A549 (cell line): ENCODE measurements at regions not wholly inside any gene's neighbourhood (a gene's known extent, or its start where the extent isn't known, plus 50 kb on each side); places are given as distances from the start of the nearest gene placed in this dataset.

ENCODE experiments used
- ATAC-seq, 2 experiments: fragments of 200-7000 bp in 1 of 2; fragments of >200 bp in 1 of 2; cut with Nextera tagmentation in 1 of 2; cut with Tn5 transposase in 1 of 2; 3 replicates each; pipeline versions ENCODE4 v1.8.0 to v1.9.1; 2018 to 2020; ENCODE audit warnings: mild to moderate bottlenecking in 1 of 2, moderate library complexity in 1 of 2
- CTCF ChIA-PET: fragments of 300-600 bp; sonication (Branson Sonifier 250); formaldehyde crosslinking; extraction: SDS; loops from one replicate; lab custom pipeline; 2021; ENCODE audit warnings: antibody characterized with exemption, inconsistent platforms; lab: Yijun Ruan, JAX
- POLR2A ChIA-PET: fragments of 350-600 bp; formaldehyde crosslinking; extraction: SDS; loops from one replicate; lab custom pipeline; 2021; ENCODE audit warnings: antibody characterized with exemption, inconsistent platforms; lab: Yijun Ruan, JAX
- DNase-seq, 2 experiments: peaks; one replicate each; pipeline versions ENCODE4 v3.0.0 to v3.0.0-alpha.2; 2011 to 2016; ENCODE audit warnings: low read depth in 1 of 2, low spot score in 1 of 2
- FAIRE-seq: peaks from 2 replicates; lab custom pipeline; 2011; peaks lifted over from hg19 to GRCh38; lab: Jason Lieb, UNC
- H3K27ac ChIP-seq, 2 experiments: fragments of >200 bp; sonication (Bioruptor Twin); formaldehyde crosslinking; 3 replicates each; pipeline ENCODE4 v1.5.1; 2016 to 2017
- H3K4me1 ChIP-seq: fragments of >200 bp; sonication (Bioruptor Twin); formaldehyde crosslinking; 3 replicates; pipeline ENCODE4 v1.6.1; 2016
- H3K4me2 ChIP-seq: fragments of >200 bp; sonication (Bioruptor Twin); formaldehyde crosslinking; 3 replicates; pipeline ENCODE4 v1.6.1; 2016
- H3K4me3 ChIP-seq: fragments of >200 bp; sonication (Bioruptor Twin); formaldehyde crosslinking; 3 replicates; pipeline ENCODE4 v1.5.1; 2016
- H3K9me3 ChIP-seq: fragments of >200 bp; sonication (Bioruptor Twin); formaldehyde crosslinking; 3 replicates; pipeline ENCODE4 v1.6.1; 2016
- CBX8 ChIP-seq: fragments of 200-600 bp; sonication (generic); IDR thresholded peaks from 2 replicates; pipeline ENCODE4 v1.6.1; 2016
- CEBPB ChIP-seq, 2 experiments: fragments of >200 bp in 1 of 2; sonication (Bioruptor Twin) in 1 of 2; formaldehyde crosslinking in 1 of 2; IDR thresholded peaks; 2 replicates each; pipeline ENCODE4 v1.6.1; 2012 to 2016
- EHF ChIP-seq: fragments of 250-450 bp; sonication (Bioruptor Pico); IDR thresholded peaks from 2 replicates; pipeline ENCODE4 v1.5.0; 2020; ENCODE audit warnings: mild to moderate bottlenecking
- ELK1 ChIP-seq: fragments of 150-350 bp; IDR thresholded peaks from 2 replicates; pipeline ENCODE4 v1.6.1; 2014; ENCODE audit warnings: low read depth, mild to moderate bottlenecking, low read length
- EP300 ChIP-seq, 2 experiments: fragments of >200 bp; sonication (Bioruptor Twin); formaldehyde crosslinking; IDR thresholded peaks; 2 replicates in 1 of 2; 3 replicates in 1 of 2; pipeline ENCODE4 v1.6.1; 2016 to 2017
- FOSL2 ChIP-seq, 2 experiments: fragments of 450-650 bp in 1 of 2; fragments of >200 bp in 1 of 2; sonication (Bioruptor Twin) in 1 of 2; formaldehyde crosslinking; IDR thresholded peaks; 2 replicates each; pipeline versions ENCODE4 v1.5.0 to v1.6.1; 2016 to 2020; ENCODE audit warnings: mild to moderate bottlenecking in 1 of 2, moderate library complexity in 1 of 2
- GATA3 ChIP-seq: IDR thresholded peaks from 2 replicates; pipeline ENCODE4 v1.6.1; 2012; ENCODE audit warnings: borderline replicate concordance
- HES2 ChIP-seq: fragments of >200 bp; sonication (Bioruptor Twin); formaldehyde crosslinking; IDR thresholded peaks from 2 replicates; pipeline ENCODE4 v1.6.1; 2016
- HMGXB4 ChIP-seq: fragments of 250-450 bp; sonication (Bioruptor Pico); IDR thresholded peaks from 2 replicates; pipeline ENCODE4 v1.5.0; 2021; ENCODE audit warnings: mild to moderate bottlenecking, moderate library complexity, borderline replicate concordance
- JUN ChIP-seq, 2 experiments: fragments of >200 bp; sonication (Bioruptor Twin); formaldehyde crosslinking; IDR thresholded peaks; 2 replicates in 1 of 2; 3 replicates in 1 of 2; pipeline ENCODE4 v1.6.1; 2016 to 2017
- JUNB ChIP-seq: fragments of >200 bp; sonication (Bioruptor Twin); formaldehyde crosslinking; IDR thresholded peaks from 2 replicates; pipeline ENCODE4 v1.6.1; 2016
- MAX ChIP-seq: IDR thresholded peaks from 2 replicates; pipeline ENCODE4 v1.6.1; 2012
- NFE2L2 ChIP-seq: fragments of 150-350 bp; conservative IDR thresholded peaks from 2 replicates; pipeline ENCODE4 v1.6.1; 2014; ENCODE audit warnings: low read length
- RFX5 ChIP-seq: fragments of 450-650 bp; IDR thresholded peaks from 2 replicates; pipeline ENCODE4 v1.7.1; 2014; ENCODE audit warnings: antibody characterized with exemption, mild to moderate bottlenecking, moderate library complexity
- SMC3 ChIP-seq: fragments of >200 bp; sonication (Bioruptor Twin); formaldehyde crosslinking; IDR thresholded peaks from 3 replicates; pipeline ENCODE4 v1.6.1; 2018; ENCODE audit warnings: inconsistent platforms
- TP53 ChIP-seq: fragments of 250-450 bp; sonication (Bioruptor Pico); IDR thresholded peaks from 2 replicates; pipeline ENCODE4 v1.5.0; 2021; ENCODE audit warnings: mild to moderate bottlenecking, moderate library complexity
- ZSCAN20 ChIP-seq: fragments of 250-450 bp; sonication (Bioruptor Pico); IDR thresholded peaks from 2 replicates; pipeline ENCODE4 v1.8.0; 2022; ENCODE audit warnings: mild to moderate bottlenecking, moderate library complexity
- WGBS: methylation state at CpG from one replicate; pipeline ENCODE4 v1.1.6; 2017; ENCODE audit errors: missing lambda C conversion rate; 5-methylcytosine and 5-hydroxymethylcytosine counted together

GRCh38 chr12:107356266-107356936 lies 263.1 kb upstream of the CRY1 start:
- Histone ChIP-seq H3K27ac (peak overlapping the region; percentile 94 to 96), H3K4me2 (peak overlapping the region; percentile 65), H3K9me3 (peaks cover 12% of the 10 kb centered on the region; the same call in 2 of the 3 replicates), H3K4me3 (no peak overlapping the region), H3K4me1 (peaks cover 83% of the 10 kb centered on the region)
- ChIA-PET POLR2A (interaction anchor here (0.5 to 1.1 kb wide), 4 partner anchors 12 to 1304 kb away, joined by 3 to 7 read pairs (median 4); no protein-coding TSS in a partner anchor), CTCF (interaction anchor here (0.7 to 2.1 kb wide), 12 partner anchors 18 to 314 kb away, joined by 3 to 10 read pairs (median 4); a partner anchor contains a TSS)
- 0 out of 2 replicates have a peak, but pooled peaks have one; percentile 14 for TF ChIP-seq MAX
- TF ChIP-seq JUNB, result peak; percentile 38; the same call in 1 of the 2 replicates
- TF ChIP-seq HES2, result no peak
- peak; percentile 19; the same call in 1 of the 2 replicates for TF ChIP-seq GATA3
- 0 out of 2 replicates have a peak, but pooled peaks have one; percentile 33 for TF ChIP-seq FOSL2 (IDR thresholded peaks at IDR 0.05)
- peak; percentile 66 for TF ChIP-seq FOSL2 (CRISPR knock-in tag; IDR thresholded peaks at IDR 0.05)
- 0 out of 5 replicates have a peak, but pooled peaks of 1 of the 2 experiments have one; percentile 39 for TF ChIP-seq JUN (IDR thresholded peaks at IDR 0.05)
- 0 out of 4 replicates have a peak, but pooled peaks of 1 of the 2 experiments have one; percentile 5 for TF ChIP-seq CEBPB (IDR thresholded peaks at IDR 0.05)
- TF ChIP-seq EP300 (IDR thresholded peaks at IDR 0.05), result no peak
- TF ChIP-seq TP53 (CRISPR knock-in tag), result no peak
- 55% methylated on average over 7 of the region's 7 CpGs for WGBS
- FAIRE-seq, result no peak
- ATAC-seq, result peak; percentile 46 to 73; a peak in 5 of 6 replicates
- DNase-seq, result peak in 1 of 2 experiments; percentile 64

GRCh38 chr12:107356937-107357295 lies 263.6 kb upstream of the CRY1 start:
- FAIRE-seq, result no peak
- peak overlapping the region; percentile 94 to 96; a peak in 5 of 6 replicates for H3K27ac ChIP-seq
- peak overlapping the region; percentile 65 for H3K4me2 ChIP-seq
- no peak for DNase-seq
- no peak overlapping the region for H3K4me3 ChIP-seq
- TF ChIP-seq EHF (CRISPR knock-in tag), result no peak
- TF ChIP-seq ELK1, result no peak
- TF ChIP-seq NFE2L2, result no peak
- TF ChIP-seq HMGXB4 (CRISPR knock-in tag), result no peak
- TF ChIP-seq ZSCAN20 (CRISPR knock-in tag), result no peak
- TF ChIP-seq SMC3, result no peak
- ATAC-seq, result no peak; a peak in 1 of 6 replicates
- POLR2A ChIA-PET, result interaction anchor here (0.6 to 1.1 kb wide), 3 partner anchors 8 to 23 kb away, joined by 3 to 6 read pairs (median 3); no protein-coding TSS in a partner anchor
- WGBS, result 54% methylated on average over 2 of the region's 2 CpGs
- CTCF ChIA-PET, result interaction anchor here (0.7 to 2.1 kb wide), 10 partner anchors 18 to 314 kb away, joined by 3 to 10 read pairs (median 4); a partner anchor contains a TSS
- H3K9me3 ChIP-seq, result peaks cover 12% of the 10 kb centered on the region; the same call in 2 of the 3 replicates
- peaks cover 78% of the 10 kb centered on the region for H3K4me1 ChIP-seq

- ChIA-PET CTCF (interaction anchor here (0.9 to 1.6 kb wide), 4 partner anchors 11 to 227 kb away, joined by 3 to 5 read pairs (median 4); a partner anchor contains a TSS), POLR2A (no interaction called here)
- FAIRE-seq (no peak), DNase-seq (peak in 1 of 2 experiments; percentile 45), ATAC-seq (peak; percentile 35 to 64; a peak in 4 of 6 replicates)
- H3K9me3 ChIP-seq, result peaks cover 2% of the 10 kb centered on the region; the same call in 1 of the 3 replicates
- H3K4me1 ChIP-seq, result peaks cover 82% of the 10 kb centered on the region
- H3K4me2 ChIP-seq, result peak overlapping the region; percentile 38
- peak overlapping the region; percentile 14 to 94 for H3K27ac ChIP-seq
- no peak for TF ChIP-seq EP300 (IDR thresholded peaks at IDR 0.05)
- no peak for TF ChIP-seq CBX8
- no peak for TF ChIP-seq RFX5
- no peak overlapping the region for H3K4me3 ChIP-seq
- 25% methylated on average over 4 of the region's 4 CpGs for WGBS
Observed at GRCh38 chr12:107359382-107359781, 266.0 kb upstream of the CRY1 start.
